ENCODE measurements at regions not wholly inside any gene's neighbourhood (a gene's known extent, or its start where the extent isn't known, plus 50 kb on each side); places are given as distances from the start of the nearest gene placed in this dataset.
"Not testable (repeated sequence)": the region's sequence is repeated elsewhere in the genome, so short reads cannot be mapped to it uniquely, and the experiment has no call there.

GRCh38 chr16:60404401-60404800, 1631.8 kb downstream of the CDH8 start:
- no peaks in the 10 kb centered on the region for H3K4me1 Mint-ChIP-seq (ENCODE audit: low read depth, unreplicated experiment)

DNA sequence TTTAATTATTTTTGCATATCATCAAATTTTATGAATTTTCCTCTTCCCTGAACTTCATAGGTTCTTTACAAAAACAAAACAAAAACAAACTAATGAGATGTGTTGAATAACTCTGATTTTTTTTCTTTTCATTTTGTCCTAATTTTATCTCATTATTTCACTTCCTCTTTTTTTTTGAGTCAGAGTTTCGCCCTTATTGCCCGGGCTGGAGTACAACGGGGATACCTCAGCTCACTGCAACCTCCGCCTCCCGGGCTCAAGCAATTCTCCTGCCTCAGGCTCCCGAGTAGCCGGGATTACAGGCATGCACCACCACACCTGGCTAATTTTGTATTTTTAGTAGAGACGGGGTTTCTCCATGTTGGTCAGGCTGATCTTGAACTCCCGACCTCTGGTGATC, 1633.3 kb downstream of the CDH8 start:
- not testable (repeated sequence) for H3K27ac Mint-ChIP-seq (ENCODE audit: unreplicated experiment)

More at GRCh38 chr16:60404401-60404800, 1631.8 kb downstream of the CDH8 start:
- H3K27me3 Mint-ChIP-seq (ENCODE audit: unreplicated experiment): no peaks in the 10 kb centered on the region
- H3K36me3 Mint-ChIP-seq (ENCODE audit: unreplicated experiment): no peaks in the 10 kb centered on the region
- DNase-seq: no peak
- TF ChIP-seq CTCF (IDR thresholded peaks at IDR 0.05; ENCODE audit: partially characterized antibody, unreplicated experiment): no peak
- H3K9me3 Mint-ChIP-seq (ENCODE audit: unreplicated experiment): no peaks in the 10 kb centered on the region
- no peak overlapping the region for H3K4me3 Mint-ChIP-seq (ENCODE audit: unreplicated experiment)
- H3K27ac Mint-ChIP-seq (ENCODE audit: unreplicated experiment): no peak overlapping the region

GRCh38 chr16:60392380-60392779, 1643.9 kb downstream of the CDH8 start:
- DNase-seq: no peak
- TF ChIP-seq CTCF (IDR thresholded peaks at IDR 0.05; ENCODE audit: partially characterized antibody, unreplicated experiment): no peak
- no peaks in the 10 kb centered on the region for H3K9me3 Mint-ChIP-seq (ENCODE audit: unreplicated experiment)
- H3K4me1 Mint-ChIP-seq (ENCODE audit: low read depth, unreplicated experiment): peaks cover 10% of the 10 kb centered on the region
- no peaks in the 10 kb centered on the region for H3K36me3 Mint-ChIP-seq (ENCODE audit: unreplicated experiment)
- no peak overlapping the region for H3K4me3 Mint-ChIP-seq (ENCODE audit: unreplicated experiment)
- no peak overlapping the region for H3K27ac Mint-ChIP-seq (ENCODE audit: unreplicated experiment)
- H3K27me3 Mint-ChIP-seq (ENCODE audit: unreplicated experiment): no peaks in the 10 kb centered on the region

More for the DNA sequence above, 1633.3 kb downstream of the CDH8 start:
- H3K27me3 Mint-ChIP-seq (ENCODE audit: unreplicated experiment); H3K4me3 Mint-ChIP-seq (ENCODE audit: unreplicated experiment); DNase-seq; H3K36me3 Mint-ChIP-seq (ENCODE audit: unreplicated experiment); H3K9me3 Mint-ChIP-seq (ENCODE audit: unreplicated experiment); H3K4me1 Mint-ChIP-seq (ENCODE audit: low read depth, unreplicated experiment): not testable (repeated sequence)

DNA sequence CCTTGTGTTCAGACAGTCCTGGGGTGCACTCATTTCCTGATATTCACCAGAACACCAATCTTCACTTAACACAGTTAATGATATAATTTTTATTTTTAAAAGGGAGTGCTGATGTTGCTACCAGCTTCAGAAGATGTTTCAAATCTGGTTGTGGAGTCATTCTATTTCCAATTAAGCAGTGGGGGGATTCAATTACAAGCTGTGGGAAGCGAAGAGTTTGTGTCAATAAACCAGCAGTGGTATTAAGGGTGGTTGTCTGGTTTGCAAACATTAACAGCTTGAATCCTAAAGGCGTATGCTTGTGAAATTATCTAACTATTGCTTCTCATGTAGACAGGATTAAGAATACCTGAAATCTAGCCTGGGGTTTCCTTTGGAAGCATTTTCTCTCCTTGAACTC, 1637.5 kb upstream of the GOT2 start:
- Mint-ChIP-seq H3K4me1 (ENCODE audit: low read depth, unreplicated experiment) (no peaks in the 10 kb centered on the region), H3K27ac (ENCODE audit: unreplicated experiment) (no peak overlapping the region), H3K9me3 (ENCODE audit: unreplicated experiment) (no peaks in the 10 kb centered on the region)

DNA sequence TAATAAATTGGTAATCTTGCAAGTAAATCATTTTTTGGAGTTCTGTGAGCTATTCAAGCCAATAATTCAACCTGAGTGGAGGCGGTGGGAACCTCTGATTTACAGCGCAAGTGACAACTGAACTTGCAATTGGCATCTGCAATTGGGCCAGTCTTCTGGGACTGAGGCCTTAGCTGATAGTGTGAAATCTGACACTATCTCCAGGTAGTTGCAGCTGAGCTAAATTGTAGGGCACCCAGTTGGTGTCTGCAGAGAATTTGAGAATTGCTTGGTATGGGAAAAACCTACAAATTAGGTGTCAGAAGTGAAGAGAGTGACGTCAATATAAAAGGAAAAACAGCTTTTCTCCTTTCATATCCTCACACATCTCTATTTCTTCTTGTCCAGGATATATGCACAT, 1633.6 kb upstream of the GOT2 start:
- Mint-ChIP-seq H3K4me1 (ENCODE audit: low read depth, unreplicated experiment) (no peaks in the 10 kb centered on the region), H3K27me3 (ENCODE audit: unreplicated experiment) (no peaks in the 10 kb centered on the region), H3K9me3 (ENCODE audit: unreplicated experiment) (no peaks in the 10 kb centered on the region), H3K36me3 (ENCODE audit: unreplicated experiment) (no peaks in the 10 kb centered on the region), H3K27ac (ENCODE audit: unreplicated experiment) (no peak overlapping the region), H3K4me3 (ENCODE audit: unreplicated experiment) (no peak overlapping the region)
- no peak for TF ChIP-seq CTCF (IDR thresholded peaks at IDR 0.05; ENCODE audit: partially characterized antibody, unreplicated experiment)
- no peak for DNase-seq

More for the DNA sequence above, 1637.5 kb upstream of the GOT2 start:
- H3K36me3 Mint-ChIP-seq (ENCODE audit: unreplicated experiment): no peaks in the 10 kb centered on the region
- no peaks in the 10 kb centered on the region for H3K27me3 Mint-ChIP-seq (ENCODE audit: unreplicated experiment)
- no peak overlapping the region for H3K4me3 Mint-ChIP-seq (ENCODE audit: unreplicated experiment)
- no peak for TF ChIP-seq CTCF (IDR thresholded peaks at IDR 0.05; ENCODE audit: partially characterized antibody, unreplicated experiment)
- DNase-seq: no peak

DNA sequence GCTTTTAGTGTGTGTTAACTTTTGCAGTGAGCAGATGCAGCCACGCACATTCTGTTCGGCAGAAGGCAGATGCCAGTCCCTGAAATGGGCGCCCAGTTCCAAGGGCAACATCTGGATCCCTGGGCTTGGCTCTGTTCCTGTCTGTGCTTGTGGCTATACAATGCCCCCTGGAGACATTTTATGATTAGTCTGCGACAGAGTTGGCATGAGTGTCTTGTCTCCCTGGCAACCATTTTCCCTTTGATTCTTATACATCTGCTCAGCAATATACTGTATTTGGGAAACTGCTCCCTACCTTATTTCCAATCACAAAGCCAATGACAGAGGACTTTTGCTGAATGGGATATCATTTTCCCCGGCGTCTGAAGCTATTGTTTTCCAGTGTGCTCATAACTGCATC, 1629.5 kb upstream of the GOT2 start:
- H3K4me1 Mint-ChIP-seq (ENCODE audit: low read depth, unreplicated experiment): peaks cover 4% of the 10 kb centered on the region
- DNase-seq: no peak
- H3K27ac Mint-ChIP-seq (ENCODE audit: unreplicated experiment): no peak overlapping the region
- no peaks in the 10 kb centered on the region for H3K27me3 Mint-ChIP-seq (ENCODE audit: unreplicated experiment)
- peaks cover 3% of the 10 kb centered on the region for H3K9me3 Mint-ChIP-seq (ENCODE audit: unreplicated experiment)
- no peak overlapping the region for H3K4me3 Mint-ChIP-seq (ENCODE audit: unreplicated experiment)
- no peak for TF ChIP-seq CTCF (IDR thresholded peaks at IDR 0.05; ENCODE audit: partially characterized antibody, unreplicated experiment)
- no peaks in the 10 kb centered on the region for H3K36me3 Mint-ChIP-seq (ENCODE audit: unreplicated experiment)

DNA sequence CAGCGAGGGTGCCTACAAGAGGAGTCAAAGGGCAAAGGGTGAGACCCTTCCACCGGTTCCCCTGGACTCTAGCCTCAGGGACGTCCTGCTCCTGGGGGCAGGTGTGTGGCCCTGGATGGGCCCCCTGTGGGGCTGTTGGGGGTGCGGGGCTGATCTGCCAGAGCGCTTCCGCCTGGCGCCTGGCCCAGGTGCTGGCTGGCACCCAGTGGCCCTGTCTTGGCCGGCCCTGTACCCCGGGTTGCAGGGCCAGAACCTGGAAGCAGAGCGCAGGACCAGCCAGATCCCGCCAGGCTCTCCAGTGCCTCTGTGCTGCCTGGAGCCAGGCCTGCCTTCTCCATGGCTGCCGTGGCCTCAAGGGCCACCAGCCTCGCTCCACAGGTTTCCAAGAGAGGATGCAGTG, 1625.8 kb upstream of the GOT2 start:
- not testable (repeated sequence) for H3K4me1 Mint-ChIP-seq (ENCODE audit: low read depth, unreplicated experiment); H3K36me3 Mint-ChIP-seq (ENCODE audit: unreplicated experiment); H3K27ac Mint-ChIP-seq (ENCODE audit: unreplicated experiment); DNase-seq; H3K4me3 Mint-ChIP-seq (ENCODE audit: unreplicated experiment); H3K9me3 Mint-ChIP-seq (ENCODE audit: unreplicated experiment); H3K27me3 Mint-ChIP-seq (ENCODE audit: unreplicated experiment)

DNA sequence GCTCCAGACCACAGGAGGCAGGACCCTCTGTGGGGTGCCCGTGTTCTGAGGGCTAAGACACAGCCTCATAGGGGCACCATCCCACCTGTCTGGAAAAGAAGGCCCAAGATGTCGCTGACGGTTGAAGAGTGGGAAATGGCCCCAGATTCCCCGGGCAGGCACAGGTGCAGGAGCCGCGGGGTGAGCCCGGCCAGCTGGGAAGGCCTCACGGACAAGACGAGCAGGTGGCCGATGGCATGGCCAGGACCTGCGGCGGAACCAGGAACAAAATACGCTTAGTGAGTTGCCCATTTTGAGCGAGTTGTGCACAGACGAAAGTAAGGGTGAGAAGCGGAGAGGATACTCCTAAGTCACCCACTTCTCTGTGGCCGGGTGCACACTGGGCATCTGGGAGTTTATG, 1625.3 kb upstream of the GOT2 start:
- not testable (repeated sequence) for H3K4me3 Mint-ChIP-seq (ENCODE audit: unreplicated experiment); H3K36me3 Mint-ChIP-seq (ENCODE audit: unreplicated experiment); H3K27me3 Mint-ChIP-seq (ENCODE audit: unreplicated experiment); H3K4me1 Mint-ChIP-seq (ENCODE audit: low read depth, unreplicated experiment); H3K9me3 Mint-ChIP-seq (ENCODE audit: unreplicated experiment); H3K27ac Mint-ChIP-seq (ENCODE audit: unreplicated experiment); DNase-seq

All from glutamatergic neuron (in vitro differentiated cells).